ENCODE measurements at regions not wholly inside any gene's neighbourhood (a gene's known extent, or its start where the extent isn't known, plus 50 kb on each side); places are given as distances from the start of the nearest gene placed in this dataset.

DNA sequence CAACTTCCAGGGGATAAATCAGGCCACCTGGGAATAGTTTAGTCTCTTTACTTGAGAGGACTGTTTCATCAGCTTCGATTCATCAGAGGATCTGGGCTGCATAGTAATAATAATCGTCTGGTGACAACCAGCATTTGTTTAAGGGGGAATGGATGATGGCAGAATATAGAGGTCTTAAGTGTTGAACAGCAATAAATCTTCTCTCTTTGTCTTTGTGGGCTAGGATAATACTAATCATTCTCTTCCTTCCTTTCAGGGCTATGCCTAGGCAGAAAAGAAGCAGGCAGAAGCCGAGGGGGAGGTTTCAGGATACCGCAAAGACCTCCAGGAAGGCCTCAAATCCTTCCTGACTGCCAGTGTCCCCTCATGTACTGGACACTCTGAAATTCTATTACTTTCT, 150.4 kb upstream of the GAREM1 start:
- H3K4me3 ChIP-seq (ENCODE audit: low read depth, low read length) = no peak overlapping the region
- TF ChIP-seq POLR2A (IDR thresholded peaks at IDR 0.05; ENCODE audit: extremely low read depth, insufficient read length) (no peak), MYC (IDR thresholded peaks at IDR 0.05; ENCODE audit: low read depth, low read length) (no peak)
- TF ChIP-seq, protein P1, sequence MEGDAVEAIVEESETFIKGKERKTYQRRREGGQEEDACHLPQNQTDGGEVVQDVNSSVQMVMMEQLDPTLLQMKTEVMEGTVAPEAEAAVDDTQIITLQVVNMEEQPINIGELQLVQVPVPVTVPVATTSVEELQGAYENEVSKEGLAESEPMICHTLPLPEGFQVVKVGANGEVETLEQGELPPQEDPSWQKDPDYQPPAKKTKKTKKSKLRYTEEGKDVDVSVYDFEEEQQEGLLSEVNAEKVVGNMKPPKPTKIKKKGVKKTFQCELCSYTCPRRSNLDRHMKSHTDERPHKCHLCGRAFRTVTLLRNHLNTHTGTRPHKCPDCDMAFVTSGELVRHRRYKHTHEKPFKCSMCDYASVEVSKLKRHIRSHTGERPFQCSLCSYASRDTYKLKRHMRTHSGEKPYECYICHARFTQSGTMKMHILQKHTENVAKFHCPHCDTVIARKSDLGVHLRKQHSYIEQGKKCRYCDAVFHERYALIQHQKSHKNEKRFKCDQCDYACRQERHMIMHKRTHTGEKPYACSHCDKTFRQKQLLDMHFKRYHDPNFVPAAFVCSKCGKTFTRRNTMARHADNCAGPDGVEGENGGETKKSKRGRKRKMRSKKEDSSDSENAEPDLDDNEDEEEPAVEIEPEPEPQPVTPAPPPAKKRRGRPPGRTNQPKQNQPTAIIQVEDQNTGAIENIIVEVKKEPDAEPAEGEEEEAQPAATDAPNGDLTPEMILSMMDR (IDR thresholded peaks at IDR 0.05; ENCODE audit: low read depth, low read length) = no peak
- TF ChIP-seq, protein P2, sequence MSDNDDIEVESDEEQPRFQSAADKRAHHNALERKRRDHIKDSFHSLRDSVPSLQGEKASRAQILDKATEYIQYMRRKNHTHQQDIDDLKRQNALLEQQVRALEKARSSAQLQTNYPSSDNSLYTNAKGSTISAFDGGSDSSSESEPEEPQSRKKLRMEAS (IDR thresholded peaks at IDR 0.05; ENCODE audit: low read depth, low read length) = no peak
- no peak for DNase-seq (ENCODE audit: low read depth)

DNA sequence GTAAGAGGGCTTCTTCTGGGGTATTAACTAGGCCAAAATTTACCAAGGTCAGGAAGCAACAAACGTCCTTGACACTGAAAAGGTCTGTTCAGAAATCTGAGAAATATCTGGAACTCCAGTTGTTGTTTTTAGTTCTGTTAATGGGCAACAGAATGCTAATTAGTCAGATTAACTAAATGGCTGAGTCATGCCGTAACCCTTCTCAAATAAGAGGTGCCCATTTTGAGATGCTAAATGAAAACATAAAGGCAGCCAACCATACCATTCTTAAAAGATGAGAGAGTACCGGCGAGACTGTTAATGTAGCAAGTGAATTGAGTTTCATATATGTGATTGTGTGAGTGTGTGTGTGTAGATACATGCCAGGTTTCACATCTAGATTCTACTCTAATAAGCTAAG, 147.9 kb upstream of the GAREM1 start:
- DNase-seq (ENCODE audit: low read depth) = no peak
- H3K4me3 ChIP-seq (ENCODE audit: low read depth, low read length) = no peak overlapping the region
- TF ChIP-seq, protein P2 (IDR thresholded peaks at IDR 0.05; ENCODE audit: low read depth, low read length) = no peak
- TF ChIP-seq, protein P1 (IDR thresholded peaks at IDR 0.05; ENCODE audit: low read depth, low read length) = no peak
- no peak for TF ChIP-seq MYC (IDR thresholded peaks at IDR 0.05; ENCODE audit: low read depth, low read length)
- TF ChIP-seq POLR2A (IDR thresholded peaks at IDR 0.05; ENCODE audit: extremely low read depth, insufficient read length) = no peak

DNA sequence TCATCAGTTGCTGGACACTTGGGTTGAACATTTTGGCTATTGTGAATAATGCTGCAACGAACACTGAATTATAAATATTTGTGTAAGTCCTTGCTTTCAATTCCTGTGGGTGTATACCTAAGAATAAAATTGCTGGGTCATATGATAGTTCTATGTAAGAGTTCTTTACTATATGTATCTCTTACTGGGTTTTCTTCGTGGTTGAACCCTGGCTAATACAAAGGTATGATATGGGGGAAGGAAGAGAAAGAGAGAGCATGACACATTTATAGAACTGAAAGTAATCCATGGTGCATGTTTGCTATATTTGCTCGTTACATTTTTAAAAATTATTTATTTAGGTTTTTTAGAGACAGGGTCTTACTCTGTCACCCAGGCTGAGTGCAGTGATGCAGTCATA, 143.1 kb upstream of the GAREM1 start:
- DNase-seq (ENCODE audit: low read depth) = no peak
- TF ChIP-seq, protein P2 (IDR thresholded peaks at IDR 0.05; ENCODE audit: low read depth, low read length) = no peak
- TF ChIP-seq, protein P1 (IDR thresholded peaks at IDR 0.05; ENCODE audit: low read depth, low read length) = no peak
- no peak for TF ChIP-seq MYC (IDR thresholded peaks at IDR 0.05; ENCODE audit: low read depth, low read length)
- no peak for TF ChIP-seq POLR2A (IDR thresholded peaks at IDR 0.05; ENCODE audit: extremely low read depth, insufficient read length)
- H3K4me3 ChIP-seq (ENCODE audit: low read depth, low read length) = no peak overlapping the region

DNA sequence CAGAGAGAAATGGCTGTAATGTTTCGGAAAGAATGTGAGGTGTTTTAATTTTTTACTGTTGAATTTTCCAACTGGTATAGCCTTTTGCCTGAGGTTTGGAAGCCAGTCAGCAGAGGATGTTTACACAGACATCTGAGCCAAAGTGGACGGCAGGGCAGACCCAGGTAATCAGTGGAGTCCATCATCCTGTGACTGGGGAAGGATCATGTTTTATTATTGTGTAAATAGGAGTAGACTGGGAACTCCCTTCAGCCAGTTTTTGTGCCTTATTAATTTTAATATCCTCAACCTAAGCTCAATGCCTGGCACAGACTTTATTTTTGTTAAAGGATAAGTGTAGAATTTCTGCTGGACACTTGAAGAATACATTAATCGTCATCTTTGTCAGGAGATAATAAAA, 142.0 kb upstream of the GAREM1 start:
- no peak overlapping the region for H3K4me3 ChIP-seq (ENCODE audit: low read depth, low read length)
- DNase-seq (ENCODE audit: low read depth) = no peak
- TF ChIP-seq POLR2A (IDR thresholded peaks at IDR 0.05; ENCODE audit: extremely low read depth, insufficient read length) = no peak

DNA sequence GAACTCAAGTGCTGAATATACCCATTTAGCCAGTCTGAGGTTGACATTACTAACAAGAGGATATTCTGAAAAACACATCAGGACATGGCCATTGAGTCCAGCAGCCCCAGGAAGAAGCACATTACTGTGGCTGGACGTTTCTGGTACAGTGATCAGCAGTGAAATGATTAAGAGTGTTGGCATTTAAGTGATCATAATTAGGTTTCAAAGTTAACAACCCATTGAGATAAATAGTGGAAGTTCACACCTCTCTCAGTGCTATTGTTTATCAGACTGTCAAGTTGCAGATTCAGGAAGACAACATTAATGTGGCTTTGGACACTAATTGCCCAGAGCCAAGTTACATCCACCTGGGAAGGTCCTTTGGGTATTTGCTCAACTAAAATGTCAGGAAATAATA, 139.5 kb upstream of the GAREM1 start:
- H3K4me3 ChIP-seq (ENCODE audit: low read depth, low read length) = no peak overlapping the region
- TF ChIP-seq, protein P1 (IDR thresholded peaks at IDR 0.05; ENCODE audit: low read depth, low read length) = no peak
- no peak for TF ChIP-seq MYC (IDR thresholded peaks at IDR 0.05; ENCODE audit: low read depth, low read length)
- TF ChIP-seq, protein P2 (IDR thresholded peaks at IDR 0.05; ENCODE audit: low read depth, low read length) = no peak
- no peak for TF ChIP-seq POLR2A (IDR thresholded peaks at IDR 0.05; ENCODE audit: extremely low read depth, insufficient read length)
- DNase-seq (ENCODE audit: low read depth) = no peak

DNA sequence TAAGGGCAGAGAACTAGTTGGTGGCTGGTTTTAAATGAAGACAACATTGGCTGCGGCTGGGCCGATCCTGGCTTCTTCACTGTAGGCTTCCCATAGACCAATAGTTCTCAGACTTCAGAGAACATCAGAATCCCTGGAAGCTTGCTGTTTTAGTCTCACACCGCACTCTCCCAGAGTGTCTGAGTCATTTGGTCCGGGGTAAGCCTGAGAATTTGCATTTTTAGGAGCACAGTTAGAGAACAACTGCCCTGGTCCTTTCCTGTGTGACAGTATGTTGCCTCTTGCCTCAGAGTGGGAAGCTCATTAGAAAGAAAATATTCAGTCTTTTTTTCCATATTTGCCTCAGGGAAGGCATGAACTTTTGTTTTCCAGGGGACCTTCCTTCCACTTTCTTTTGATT, 137.1 kb upstream of the GAREM1 start:
- no peak for TF ChIP-seq POLR2A (IDR thresholded peaks at IDR 0.05; ENCODE audit: extremely low read depth, insufficient read length)
- TF ChIP-seq MYC (IDR thresholded peaks at IDR 0.05; ENCODE audit: low read depth, low read length) = no peak
- TF ChIP-seq, protein P1 (IDR thresholded peaks at IDR 0.05; ENCODE audit: low read depth, low read length) = no peak
- TF ChIP-seq, protein P2 (IDR thresholded peaks at IDR 0.05; ENCODE audit: low read depth, low read length) = no peak
- DNase-seq (ENCODE audit: low read depth) = no peak

More for the DNA sequence above, 137.1 kb upstream of the GAREM1 start:
- no peak overlapping the region for H3K4me3 ChIP-seq (ENCODE audit: low read depth, low read length)
